NCI-H82 treated with DMSO at 0.1 percent for 48 hours (cell line): ENCODE measurements at regions not wholly inside any gene's neighbourhood (a gene's known extent, or its start where the extent isn't known, plus 50 kb on each side); places are given as distances from the start of the nearest gene placed in this dataset.
"Not testable (repeated sequence)": the region's sequence is repeated elsewhere in the genome, so short reads cannot be mapped to it uniquely, and the experiment has no call there.

ENCODE experiments used
- DNase-seq: peaks from one replicate; lab custom pipeline; 2025; ENCODE audit not compliant: unreplicated experiment; lab: John Stamatoyannopoulos, UW

DNA sequence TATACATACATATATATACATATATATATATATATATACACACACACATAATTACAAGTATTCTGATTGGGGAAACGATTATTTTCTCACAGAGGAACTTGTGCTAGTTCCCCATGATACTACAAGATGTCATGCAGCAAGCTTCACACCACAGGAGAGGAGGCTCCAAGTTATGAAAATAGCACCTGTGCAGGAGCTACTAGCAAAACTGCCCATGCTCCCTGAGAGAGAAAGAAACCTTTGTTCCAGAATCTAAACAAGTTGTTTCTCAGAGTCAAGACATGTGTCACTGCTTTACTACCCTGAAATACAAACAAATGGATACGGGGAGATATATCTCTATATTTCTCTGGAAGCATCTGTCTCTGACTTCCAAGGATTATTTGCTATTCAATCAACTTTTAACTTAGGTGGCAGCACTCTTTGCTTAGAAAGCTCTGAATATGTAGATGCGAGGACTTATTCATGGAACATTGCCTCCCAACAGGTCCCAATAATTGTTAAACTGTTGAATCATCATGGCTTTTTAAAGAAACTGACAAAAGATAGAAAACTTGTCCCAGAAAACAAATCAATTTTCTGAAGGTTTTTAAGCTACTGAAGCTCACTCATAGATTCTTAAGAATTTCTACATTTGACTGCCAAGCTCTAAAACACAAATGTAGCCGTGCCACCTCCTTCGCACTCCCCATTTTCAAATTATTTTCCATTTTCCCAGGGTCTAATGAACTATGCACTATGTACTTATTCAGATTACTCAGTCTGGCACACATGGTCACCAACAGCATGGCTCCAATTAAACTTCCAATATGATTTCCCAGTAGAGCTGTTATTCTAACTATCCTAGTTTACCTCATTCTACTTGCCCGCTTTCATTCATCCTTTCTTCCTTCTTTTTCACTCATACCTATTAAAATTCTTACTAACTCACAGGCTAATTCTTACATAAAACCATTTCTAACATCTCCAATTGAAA, 929.1 kb downstream of the LTN1 start:
- no peak for DNase-seq

GRCh38 chr21:28052956-28053355, 939.7 kb downstream of the LTN1 start:
- not testable (repeated sequence) for DNase-seq

DNA sequence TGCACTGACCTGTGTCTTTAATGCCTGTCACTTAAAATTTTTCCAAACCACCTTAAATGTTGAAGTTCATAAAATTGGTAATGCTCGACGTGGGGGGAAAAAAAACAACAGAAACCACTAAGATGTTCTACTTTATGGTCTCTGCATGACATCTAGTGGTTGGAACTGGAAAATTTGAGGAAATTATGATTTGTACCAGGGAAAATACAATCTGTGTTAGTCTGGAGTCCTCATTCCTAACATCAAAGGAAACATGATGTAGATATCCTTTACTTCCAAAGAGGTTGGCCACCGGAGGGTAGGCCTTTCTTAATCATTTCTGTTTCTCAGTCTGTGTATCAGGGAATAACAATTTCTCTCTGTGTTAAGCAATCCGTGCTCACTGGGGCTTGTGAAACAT, 941.0 kb downstream of the LTN1 start:
- not testable (repeated sequence) for DNase-seq

- DNase-seq, result not testable (repeated sequence)
These were observed 957.0 kb downstream of the LTN1 start for GRCh38 chr21:28035692-28036091.

DNA sequence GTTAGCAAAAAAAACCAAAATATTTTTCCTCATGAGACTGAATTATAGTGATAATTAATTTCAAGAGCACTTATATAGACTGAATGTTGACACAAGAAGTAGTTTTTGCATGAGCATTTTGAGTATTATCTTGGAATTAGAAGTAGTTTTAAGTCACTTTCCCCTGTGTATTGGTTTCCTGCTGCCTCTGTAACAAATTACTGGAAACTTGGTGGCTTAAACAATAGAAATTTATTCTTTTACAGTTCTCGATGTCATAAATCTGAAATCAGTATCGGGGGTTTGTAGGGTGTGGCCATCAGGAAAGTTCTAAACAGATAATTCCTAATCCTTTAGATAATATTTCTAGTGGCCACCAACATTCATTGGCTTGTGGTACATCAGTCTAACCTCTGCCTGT, 957.8 kb downstream of the LTN1 start:
- not testable (repeated sequence) for DNase-seq

DNA sequence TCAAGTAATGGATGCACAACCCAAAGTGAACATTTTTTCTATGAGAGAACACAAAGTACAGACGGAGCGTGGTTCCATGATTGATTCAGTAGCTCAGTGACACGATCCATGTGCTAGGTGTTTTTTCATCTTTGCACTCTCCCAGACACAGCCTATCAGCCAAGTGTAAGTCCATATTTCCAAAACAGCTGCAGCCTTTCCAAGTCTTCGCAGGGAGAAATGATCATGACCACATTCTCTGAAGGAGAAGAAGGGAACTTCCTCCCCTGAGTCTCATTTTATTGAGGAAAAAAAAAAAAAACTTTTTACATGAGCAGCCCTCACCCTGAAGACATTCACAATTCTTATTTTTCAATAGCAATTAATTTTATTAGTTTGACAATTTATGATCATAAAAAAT, 958.3 kb downstream of the LTN1 start:
- not testable (repeated sequence) for DNase-seq

DNA sequence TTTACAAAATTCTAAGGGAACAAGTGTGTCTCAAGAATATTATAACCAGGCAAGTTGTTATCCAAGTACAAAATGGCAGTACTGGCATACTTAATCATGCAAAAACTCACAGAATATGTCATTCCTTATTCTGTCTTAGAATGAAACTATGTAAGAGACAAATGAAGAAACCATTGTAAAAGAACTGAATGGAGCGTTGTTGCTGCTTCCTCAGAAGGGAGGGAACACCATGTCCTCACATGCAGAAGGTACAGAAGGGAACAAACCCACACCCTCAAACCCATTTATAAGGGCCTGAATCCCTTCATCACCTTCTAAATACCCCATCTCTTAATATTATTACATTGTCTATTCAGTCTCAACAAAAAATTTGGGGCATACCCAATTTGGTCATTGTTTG, 960.0 kb downstream of the LTN1 start:
- not testable (repeated sequence) for DNase-seq

DNA sequence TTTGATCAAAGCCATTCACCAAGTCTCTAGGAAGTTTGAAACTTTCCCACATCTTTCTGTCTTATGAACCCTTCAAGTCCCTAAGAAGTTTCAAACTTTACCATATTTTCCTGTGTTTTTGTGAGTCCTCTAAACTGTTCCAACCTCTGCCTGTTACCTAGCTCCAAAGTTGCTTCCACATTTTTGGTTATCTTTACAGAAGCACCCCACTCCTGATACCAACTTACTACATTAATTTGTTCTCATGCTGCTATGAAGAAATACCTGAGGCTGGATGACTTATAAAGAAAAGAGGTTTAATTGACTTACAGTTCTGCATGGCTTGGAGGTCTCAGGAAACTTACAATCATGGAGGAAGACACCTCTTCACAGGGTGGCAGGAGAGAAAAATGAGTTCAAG, 961.6 kb downstream of the LTN1 start:
- not testable (repeated sequence) for DNase-seq

GRCh38 chr21:28025111-28025510, 967.6 kb downstream of the LTN1 start:
- no peak for DNase-seq

DNA sequence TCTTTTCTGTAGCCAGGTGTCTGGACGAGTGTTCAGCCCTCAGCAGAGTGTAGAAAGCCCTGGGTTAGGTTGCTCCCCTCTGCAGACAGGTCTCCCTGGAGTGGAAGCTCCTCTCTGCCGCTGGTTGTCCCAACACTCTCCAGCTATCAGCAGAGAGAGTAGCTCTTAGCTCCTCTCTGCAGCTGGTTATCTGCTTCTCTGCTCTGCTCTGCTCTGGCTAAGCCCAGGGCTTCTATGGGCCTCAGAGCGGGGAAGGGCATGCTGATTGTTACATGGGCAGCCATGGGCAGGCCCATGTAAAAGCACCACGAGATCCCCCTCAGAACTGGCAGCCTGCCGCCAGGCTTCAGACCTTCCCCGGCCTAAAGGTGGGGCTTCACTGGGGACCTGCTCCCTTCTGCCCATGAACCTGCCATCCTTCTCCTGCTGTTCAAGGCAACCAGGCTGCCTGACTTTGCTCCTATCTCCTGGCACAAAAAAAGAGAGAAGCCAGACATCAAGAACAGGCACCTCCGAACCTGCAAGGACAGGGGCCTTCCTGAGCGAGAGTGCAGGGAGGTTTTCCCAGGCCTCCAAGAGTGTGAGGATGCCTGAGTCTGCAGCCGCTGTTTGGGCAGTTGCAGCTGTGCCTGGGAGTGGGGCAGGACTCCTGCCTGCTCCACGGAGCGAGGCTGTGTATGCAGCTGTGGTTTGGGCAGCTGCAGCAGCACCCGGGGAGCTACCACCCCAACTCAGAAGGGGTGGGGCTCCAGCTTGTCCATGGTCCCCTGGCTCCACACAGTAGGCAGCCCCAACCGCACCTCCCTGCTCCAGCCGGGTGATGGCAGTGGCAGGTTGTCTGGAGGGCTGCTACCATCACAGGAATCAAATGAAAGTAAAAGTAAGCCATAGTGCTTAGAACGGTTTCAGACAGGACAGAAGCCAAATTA, 973.7 kb downstream of the LTN1 start:
- no peak for DNase-seq

DNA sequence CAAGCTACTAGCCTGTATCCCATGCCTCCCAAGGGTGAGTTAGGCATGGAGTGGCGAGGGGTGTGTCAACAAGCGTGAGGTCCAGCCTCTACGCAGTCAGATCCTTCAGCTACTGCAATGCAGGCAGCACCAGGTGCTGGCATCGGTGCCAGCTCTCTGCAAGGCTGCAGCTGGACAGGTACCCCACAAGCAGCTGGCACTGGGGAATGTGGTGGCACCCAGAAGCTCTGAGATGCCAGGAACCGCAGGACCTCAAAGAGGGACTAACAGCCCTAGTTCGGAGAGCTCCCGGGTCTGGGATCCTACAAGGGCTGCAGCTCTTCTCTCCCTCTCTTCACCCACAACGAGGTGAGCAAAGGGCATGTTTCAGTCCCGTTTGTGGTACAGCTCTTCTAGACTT, 974.5 kb downstream of the LTN1 start:
- no peak for DNase-seq

DNA sequence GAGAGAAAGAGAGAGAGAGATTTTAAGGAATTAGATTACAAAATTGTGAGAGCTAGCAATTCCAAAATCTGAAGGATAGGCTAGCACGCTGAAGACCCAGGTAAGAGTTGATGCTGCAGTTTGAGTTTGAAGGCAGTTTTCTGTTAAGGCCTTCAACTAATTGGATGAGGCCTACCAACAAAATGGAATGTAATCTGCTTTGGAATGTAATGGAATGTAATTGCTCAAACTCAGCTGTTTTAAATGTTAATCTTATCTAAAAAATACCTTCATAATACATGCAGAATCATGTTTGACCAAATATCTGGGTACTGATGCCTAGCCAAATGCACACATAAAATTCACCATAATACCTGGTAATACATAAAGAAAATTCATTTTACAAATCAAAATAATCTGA, 976.1 kb downstream of the LTN1 start:
- no peak for DNase-seq

DNA sequence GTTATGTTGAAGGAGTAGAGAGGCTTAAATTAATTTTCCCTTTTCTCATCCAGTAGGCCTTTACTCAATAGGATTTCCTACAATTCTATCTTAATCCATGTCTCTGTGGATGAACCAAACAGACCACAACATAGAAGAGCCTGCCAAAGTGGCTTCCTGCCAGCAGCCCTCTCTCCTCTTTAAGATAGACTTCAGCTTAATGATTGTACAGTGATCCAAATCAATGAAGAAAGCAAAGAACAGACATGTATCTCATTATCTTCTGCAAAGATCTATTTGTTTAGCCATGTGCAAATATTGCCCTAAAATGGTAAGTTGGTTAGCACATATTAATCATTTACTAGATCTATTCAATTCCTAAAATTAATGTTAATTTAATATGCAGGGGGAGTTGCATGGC, 979.6 kb downstream of the LTN1 start:
- DNase-seq, result not testable (repeated sequence)

DNA sequence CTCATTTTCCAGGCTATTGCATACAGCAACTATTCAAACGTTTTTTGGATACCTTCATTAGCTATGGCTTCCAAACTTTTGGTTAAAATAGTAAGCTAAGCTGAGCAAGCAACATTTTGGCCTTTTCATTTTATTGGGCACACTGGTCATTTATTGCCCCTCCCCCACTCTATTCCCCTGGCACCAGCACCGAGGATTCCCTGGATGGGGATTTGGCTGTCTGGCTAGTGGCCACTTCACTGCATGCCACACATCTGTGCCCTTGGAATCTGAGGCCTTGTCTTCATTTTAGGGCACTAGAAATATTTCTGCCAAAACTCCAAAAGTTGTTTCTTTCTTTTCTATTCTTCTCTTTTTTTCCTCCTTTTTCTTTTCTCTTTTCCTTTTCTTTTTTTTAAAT, 980.7 kb downstream of the LTN1 start:
- not testable (repeated sequence) for DNase-seq

DNA sequence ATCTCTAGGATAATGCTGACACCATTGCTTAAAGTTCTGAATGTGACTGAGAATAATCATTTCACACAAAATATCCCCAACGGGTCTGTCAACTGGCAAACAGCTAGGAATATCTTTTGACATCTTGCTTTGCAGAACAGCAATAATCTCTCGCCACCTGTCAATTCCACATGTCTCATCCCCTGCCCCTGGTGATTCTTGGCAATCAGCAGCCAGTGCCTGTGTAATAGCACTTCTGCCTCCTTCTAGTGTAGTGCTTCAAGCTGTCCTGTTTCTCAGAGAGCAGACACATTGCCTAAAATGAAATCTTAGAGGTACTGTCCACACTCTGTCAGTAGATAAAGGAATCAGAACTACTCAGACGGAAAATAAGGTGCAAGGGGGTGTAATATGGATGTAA, 984.4 kb downstream of the LTN1 start:
- DNase-seq, result not testable (repeated sequence)

GRCh38 chr21:28003627-28004026, 989.0 kb downstream of the LTN1 start:
- not testable (repeated sequence) for DNase-seq

DNA sequence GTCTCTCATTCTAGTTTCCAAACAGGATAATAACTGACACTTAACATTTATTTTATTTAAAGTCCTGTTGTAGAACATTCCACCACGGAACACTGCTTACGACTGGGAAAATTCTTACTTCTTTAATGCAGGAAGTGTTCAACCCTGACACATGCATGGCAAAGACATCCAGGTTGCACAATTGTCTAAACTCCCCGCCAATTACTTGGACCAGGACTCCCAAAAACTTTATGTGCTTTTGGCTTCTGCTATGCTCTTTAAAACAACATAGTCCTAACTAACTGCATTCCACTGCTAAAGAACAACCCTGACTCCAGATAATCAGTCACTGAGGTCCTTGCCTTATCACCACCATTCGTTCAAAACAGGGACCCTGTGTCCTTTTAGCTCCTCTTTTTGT, 995.8 kb downstream of the LTN1 start:
- not testable (repeated sequence) for DNase-seq

DNA sequence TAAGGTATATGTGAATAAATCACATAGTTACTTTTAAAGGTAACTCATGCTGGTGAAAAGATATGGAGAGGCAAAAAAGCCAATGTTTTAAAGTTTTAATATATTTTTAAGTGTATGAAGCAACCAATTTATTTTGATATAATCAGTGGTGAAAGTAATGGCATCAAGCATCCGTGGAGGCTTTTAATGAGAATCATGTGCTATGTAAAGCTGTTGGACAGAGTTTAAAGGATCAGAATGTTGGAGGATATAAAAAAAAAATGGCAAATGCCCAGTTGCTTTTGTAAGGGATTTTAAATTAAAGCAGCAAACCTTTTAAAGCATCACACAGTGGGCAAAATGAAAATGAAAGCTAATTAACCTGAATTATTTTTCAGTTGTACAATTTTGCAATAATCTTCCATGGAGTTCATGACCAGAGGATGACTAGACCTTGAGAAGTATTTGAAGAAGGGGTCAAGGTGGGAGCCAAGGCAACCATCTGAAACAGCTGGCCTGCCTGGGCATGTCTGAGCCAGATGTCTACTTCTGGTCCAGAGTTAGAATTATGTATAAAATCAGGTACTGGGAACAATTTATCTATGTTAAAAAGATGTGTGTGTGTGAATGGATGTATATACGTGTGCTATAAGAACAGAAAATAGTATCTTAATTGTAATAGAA, 1007.9 kb downstream of the LTN1 start:
- not testable (repeated sequence) for DNase-seq

- DNase-seq, result not testable (repeated sequence)
These were observed 1012.6 kb upstream of the ADAMTS5 start for GRCh38 chr21:27979446-27979845.

DNA sequence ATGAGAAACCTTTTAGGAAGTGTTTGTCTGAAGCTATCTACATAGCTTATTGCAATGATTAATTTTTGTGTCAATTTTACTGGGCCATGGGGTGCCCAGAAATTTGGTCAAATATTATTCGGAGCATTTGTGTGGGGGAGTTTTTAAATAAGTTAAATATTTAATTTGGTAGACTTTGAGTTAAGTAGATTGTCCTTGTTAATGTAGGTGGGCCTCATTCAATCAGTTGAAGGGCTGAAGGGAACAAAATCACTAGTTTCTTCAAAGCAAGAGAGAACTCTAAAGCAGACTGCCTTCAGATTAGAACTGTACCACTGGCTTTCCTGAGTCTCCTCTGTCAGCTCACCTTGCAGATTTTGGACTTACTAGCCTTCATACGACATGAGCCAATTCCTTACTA, 1008.6 kb upstream of the ADAMTS5 start:
- no peak for DNase-seq

- not testable (repeated sequence) for DNase-seq
These were observed 1007.3 kb upstream of the ADAMTS5 start for GRCh38 chr21:27974152-27974551.
